T-helper 1 cell treated with Interleukin-12 subunit alpha and Interleukin-12 subunit beta and Interleukin-4 antibody, amounts not matched to agents 30 ng/mL and 1 ng/mL, for 36 hours (primary cell): ENCODE measurements at regions not wholly inside any gene's neighbourhood (a gene's known extent, or its start where the extent isn't known, plus 50 kb on each side); places are given as distances from the start of the nearest gene placed in this dataset.

Experiments
- intact Hi-C: fragments of 100-400 bp; cut with micrococcal nuclease; formaldehyde crosslinking; loops from one replicate; pipeline ENCODE4 v1.15.1; 2024

DNA sequence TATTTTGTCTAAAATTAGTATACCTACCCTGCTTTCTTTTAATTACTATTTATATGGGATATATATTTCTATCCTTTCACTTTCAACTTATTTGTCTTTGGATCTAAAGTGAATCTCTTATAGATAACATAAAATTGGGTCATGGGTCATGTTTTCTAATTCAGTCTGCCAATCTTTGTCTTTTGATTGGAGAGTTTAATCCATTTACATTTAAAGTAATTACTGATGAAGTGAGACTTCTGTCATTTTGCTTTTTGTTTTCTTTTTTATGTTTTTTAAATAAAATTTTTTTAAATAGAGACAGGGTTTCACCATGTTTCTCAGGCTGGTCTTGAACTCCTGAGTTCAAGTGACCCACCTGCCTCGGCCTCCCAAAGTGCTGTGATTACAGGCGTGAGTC is 50.5 kb upstream of the PRDM1 start:
- intact Hi-C loops, result no loop called here

DNA sequence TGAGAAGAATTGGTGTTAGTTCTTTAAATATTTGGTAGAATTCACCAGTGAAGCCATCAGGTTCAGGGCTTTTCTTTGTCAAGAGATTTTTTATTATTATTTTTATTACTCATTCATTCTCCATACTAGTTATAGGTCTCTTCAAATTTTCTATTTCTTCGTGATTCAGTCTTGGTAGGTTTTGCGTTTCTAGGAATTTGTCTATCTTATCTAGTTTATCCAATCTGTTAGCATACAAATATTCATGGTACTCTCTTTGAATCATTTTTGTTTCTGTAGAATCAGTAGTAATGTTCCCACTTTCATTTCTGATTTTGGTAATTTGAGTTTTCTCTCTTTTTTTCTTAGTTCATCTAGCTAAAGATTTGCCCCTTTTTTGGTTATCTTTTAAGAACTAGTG is 52.3 kb upstream of the PRDM1 start:
- intact Hi-C loops, result no loop called here

DNA sequence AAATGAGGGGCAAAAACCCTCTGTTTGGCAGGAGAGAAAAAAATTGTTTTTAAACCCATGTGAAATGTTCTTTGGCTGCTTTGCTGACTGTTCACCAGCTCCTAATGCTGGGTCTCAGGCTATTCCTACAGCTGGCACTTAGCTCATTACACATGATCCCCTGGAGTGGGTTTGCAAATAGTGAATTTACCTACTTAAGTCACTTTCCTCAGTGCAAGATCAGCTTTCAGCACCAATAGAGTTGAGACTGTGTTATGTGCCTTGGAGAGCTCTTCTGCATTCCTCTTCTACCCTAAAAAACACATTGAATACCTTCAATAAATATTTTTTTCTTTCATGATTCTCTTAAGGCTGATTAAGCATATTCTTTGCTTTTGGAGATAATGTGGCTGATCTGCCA is 58.4 kb upstream of the PRDM1 start:
- intact Hi-C loops, result no loop called here

DNA sequence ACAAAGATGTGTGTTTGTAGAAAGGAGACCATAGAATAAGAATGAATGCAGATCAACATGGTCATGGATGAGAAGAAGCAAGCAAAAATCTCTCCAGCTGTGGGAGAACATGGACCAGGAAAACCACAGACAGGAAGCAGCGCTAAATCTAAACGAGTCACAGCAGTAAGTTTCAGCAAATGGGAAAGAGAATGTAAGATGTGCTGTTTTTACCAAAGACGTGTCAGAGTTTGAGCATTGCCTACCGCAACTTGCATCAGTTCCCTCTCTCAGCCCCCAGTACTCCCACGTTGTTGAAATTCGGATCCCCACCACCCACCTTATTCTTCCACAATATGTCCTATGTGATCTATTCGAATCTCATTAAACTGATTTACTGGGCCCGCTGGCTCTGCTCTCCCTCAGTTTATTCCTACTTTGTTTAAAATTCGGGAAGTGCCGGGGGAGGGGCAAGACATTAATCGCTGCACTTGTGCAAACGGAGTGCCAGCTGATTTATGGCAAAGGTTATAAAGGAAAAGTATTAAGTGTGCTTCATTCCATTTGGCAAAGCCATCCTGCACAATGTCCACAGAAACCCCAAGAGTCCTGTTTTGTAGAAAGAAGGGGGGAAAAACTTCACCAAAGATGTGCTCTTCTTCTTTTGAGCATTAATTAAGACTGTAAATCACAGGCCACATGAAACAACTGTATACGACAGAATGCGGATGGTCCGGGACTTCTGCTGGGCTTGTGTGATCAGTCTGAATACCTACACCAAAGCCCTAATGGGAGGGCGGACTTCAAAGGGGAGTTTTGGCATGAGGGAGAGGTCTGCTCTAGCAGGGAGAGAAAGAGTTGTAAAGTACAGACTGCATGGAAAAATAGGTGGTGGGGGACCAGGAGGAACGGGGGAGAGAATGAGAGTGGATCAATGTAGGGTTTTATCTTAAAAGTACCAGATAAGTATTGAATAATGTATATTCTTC is 59.1 kb upstream of the PRDM1 start:
- intact Hi-C loops, result no loop called here

DNA sequence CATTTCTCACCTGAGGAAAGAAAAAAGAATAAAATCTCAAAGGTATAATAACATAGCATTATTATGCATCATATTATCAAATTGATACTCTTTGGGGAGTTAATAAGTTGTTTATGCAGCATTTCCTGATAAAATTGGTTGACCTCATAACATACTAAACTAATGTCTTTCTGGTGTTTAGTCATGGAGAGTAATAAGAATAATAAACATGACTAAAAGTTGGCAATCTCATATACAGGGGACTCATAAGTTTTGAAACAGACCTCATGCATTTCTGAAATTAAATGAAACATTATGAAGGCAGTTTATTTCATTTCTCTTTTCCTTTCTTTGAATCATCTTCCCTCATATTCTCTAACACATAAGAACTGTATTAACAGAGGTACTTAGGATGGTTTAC is 60.5 kb upstream of the PRDM1 start:
- intact Hi-C loops, result no loop called here

DNA sequence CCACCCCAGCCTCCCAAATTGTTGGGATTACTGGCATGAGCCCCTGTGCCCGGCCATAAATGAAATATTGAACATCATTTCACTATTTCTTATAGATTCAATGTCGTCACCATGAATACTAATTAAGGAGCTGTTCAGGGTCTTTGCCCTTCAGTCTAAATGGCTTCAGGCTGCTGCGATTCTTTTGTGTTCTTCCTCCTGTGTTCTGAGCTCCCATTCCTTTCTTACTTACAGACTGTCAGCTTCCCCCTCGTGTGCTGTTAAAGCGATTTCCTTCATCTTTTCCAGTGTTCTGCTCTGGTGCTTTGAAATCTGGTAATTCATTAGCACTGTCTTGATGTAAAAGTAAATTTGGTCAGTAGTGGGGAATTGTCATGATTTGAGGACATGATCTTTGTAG is 63.3 kb upstream of the PRDM1 start:
- intact Hi-C loops, result no loop called here

DNA sequence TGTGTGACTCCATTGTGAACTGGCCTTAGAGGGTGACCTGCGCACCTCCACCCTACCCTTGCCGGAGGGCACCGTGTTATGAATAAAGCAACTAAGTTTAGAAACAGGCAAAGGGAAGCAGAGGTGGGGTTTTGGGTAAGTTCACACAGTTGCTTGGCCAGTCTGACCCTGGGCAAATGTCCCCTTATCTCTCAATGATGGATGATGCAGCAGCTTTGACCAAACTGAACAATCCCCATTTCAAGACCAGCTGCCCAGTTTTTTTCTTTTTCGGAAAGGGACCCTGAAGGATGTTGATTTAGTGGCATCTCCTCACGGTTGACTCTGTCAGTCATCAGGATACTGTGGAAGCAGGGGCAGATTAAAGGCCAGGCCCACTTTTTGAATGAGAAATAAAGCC is 68.7 kb upstream of the PRDM1 start:
- intact Hi-C loops, result no loop called here

DNA sequence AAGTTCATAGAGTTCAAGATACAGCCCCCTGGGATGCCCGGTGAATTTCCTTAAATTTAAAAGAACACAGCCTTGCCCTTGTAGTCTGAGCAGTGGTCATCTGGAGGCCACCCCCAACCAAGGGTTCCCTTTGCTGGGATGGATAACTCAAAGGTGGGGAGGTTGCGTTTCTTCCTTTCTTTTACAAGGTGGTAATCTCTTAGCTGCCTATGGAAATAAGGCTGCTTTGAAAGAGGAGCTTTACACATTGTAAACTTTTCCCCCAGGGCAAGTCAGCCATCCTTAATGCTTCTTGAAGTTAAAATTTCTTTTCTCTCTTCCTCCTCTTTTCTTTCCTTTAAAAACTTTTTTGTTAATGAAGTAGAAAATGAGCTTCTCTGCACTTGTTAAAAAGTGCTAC is 71.2 kb upstream of the PRDM1 start:
- intact Hi-C loops, result no loop called here

DNA sequence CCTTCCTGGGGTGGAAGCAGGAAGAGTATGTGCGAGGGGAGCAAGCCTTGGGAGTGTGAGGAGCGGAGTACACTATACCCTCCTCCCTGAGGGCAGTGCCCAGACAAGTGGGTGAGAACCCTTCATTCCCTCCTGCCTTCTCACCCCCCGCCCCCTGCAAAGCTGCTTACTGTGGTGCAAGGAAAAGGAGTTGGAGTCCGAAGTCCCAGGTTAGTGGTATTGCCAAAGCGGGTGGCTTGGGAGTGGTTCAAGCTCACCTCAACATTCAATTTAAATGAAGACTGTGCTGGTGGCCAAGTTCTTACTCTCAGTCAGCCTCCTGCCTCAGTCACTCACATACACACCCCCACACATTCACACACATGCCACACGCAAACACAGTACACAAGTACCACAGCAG is 74.7 kb upstream of the PRDM1 start:
- intact Hi-C loops, result no loop called here

DNA sequence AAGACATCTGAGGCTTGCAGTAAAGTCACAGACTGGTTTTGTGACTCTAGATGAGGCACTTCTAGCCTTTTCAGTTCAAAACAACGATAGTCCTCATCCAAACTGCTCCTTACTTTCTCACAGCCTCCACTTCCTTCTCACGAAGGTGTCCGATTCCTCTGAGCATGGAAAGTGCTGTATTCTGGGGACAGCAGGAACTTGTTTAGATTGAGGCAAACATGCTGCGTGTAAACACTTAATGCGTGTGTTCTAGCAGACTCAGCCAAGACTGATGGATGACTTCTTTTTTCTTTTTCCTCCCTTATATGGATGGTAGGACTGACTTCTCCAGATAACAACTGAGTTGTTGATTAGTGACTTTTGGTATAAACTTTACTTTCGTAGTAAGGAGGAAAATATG is 80.2 kb upstream of the PRDM1 start:
- intact Hi-C loops, result no loop called here

DNA sequence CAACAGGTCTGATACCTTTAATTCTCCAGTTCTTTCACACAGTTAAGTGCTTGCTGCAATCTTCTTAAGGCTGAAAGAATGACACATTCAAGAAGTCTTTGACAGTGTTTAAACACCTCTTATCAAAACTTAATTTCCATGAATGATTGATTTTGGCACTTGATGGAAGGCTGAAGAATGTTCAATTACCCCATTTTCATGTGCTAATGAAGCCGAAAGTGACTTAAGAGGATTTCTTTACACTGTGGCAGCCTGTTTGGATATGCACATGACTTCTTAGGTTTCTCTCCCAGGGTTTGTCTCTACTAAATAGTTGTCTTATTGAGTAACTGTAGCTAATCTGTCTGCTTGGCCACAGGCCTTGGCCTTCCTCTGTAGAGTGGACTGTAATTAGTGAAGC is 81.1 kb upstream of the PRDM1 start:
- intact Hi-C loops, result no loop called here

DNA sequence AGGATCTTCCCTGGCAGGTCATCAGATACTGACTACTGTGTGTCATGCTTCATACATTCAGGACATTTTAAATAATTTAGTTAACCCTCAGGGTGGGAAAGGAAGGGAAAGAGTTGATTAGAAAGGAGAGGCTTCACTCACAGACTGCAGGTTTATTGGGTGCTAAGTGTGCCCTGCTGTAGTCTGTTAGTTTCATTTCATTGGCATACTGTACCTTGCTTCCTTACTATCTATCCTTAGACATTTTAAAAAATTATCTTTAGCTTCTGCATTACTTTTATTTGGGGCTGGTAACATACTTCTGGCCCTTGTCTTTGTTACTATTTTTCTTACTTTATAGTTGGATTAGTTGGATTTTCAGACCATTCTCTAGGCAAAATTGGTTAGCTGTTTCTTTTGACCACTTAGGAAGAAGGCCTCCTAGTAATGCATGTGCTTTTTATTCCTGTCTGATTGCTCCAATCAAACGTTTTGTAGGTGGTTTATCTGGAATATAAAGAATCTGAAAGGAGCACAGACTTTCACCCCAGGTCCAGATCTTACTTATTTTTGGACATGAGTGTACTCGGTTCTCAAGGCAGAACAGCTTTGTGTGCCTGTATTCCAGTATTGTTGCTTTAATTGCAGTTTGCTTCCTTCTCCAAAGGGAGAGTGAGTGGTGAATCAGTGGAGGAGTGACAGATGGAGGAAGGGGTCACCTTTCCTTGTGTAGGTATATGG is 82.7 kb upstream of the PRDM1 start:
- intact Hi-C loops, result no loop called here

DNA sequence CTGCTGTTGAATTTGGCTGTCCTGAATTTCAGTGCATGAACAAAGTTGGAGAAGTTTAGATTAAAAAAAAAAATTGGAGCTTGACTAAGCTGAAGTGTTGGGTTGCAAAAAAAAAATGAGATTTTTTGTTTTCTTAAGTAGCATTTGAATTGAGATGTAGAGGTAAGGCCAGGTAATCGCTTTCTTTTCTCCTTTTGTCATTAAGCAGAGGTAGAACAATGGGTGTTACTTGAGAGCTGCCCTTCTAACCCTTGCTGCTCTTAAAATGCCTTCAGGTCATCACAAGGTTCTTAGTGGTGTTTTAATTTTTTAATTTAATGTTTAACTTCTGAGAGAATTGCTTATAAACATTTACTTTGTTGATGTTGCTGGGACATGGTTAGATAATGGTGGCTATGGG is 84.1 kb upstream of the PRDM1 start:
- intact Hi-C loops, result no loop called here

DNA sequence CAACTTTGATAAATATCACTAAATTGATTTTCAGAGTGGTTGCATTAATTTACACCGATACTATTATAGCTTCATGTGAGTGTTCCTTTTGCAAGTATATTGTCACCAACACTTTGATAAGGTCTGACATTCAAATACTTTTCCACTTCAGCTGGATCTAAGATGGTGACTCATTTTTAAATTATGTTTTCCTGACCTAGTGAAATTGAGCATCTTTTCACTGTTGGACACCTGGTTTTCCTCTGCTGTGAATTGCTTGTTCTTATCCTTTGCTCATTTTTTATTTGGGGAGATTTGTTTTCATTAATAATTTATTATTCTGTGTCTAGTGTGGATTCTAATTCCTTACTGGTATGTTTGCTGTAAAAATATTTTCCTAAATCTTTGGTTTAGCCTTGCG is 85.2 kb upstream of the PRDM1 start:
- intact Hi-C loops, result no loop called here

DNA sequence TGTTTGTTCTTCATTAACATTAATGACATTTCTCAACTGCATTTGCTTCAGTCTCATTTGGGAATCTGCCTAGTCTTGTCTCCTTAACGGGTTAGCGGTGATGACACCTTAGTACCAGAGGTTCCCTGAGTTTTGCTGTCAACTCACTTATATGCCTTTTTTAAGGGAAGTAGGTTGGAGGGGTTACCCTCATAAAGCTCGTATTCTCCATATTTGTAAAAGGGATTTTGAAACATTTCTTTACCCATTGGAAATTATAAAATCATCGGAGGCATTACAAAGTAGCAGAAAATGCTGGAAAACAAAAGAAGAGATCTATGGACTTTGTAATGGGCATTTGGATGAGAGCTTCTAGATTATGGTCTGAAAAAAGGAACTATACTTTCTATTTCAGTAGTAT is 88.7 kb upstream of the PRDM1 start:
- intact Hi-C loops, result no loop called here

DNA sequence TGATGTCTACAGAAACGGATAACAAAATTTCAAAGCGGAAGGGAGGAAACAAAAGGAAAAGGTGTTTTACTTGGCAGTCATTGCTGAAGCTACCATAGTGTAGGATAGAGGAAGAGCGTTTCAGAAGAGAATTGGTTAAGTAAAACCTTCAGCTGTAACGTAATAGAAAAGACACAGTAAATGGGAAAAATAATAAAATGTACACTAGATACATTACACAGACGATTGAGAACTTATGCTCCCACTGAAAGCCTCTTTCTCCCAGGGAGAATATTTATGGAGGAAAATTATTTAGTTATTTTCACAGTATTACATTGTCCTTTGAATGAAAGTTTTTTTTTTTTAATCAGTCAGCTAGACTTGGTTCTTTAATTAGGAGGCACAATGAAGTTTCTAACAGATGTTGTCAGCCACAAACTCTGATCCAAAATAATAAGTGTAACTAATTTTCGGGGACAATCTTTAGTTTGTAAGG is 90.7 kb upstream of the PRDM1 start:
- intact Hi-C loops, result loop anchor here (2.0 kb wide), 2 partner anchors 203 to 305 kb away; no protein-coding TSS in a partner anchor

DNA sequence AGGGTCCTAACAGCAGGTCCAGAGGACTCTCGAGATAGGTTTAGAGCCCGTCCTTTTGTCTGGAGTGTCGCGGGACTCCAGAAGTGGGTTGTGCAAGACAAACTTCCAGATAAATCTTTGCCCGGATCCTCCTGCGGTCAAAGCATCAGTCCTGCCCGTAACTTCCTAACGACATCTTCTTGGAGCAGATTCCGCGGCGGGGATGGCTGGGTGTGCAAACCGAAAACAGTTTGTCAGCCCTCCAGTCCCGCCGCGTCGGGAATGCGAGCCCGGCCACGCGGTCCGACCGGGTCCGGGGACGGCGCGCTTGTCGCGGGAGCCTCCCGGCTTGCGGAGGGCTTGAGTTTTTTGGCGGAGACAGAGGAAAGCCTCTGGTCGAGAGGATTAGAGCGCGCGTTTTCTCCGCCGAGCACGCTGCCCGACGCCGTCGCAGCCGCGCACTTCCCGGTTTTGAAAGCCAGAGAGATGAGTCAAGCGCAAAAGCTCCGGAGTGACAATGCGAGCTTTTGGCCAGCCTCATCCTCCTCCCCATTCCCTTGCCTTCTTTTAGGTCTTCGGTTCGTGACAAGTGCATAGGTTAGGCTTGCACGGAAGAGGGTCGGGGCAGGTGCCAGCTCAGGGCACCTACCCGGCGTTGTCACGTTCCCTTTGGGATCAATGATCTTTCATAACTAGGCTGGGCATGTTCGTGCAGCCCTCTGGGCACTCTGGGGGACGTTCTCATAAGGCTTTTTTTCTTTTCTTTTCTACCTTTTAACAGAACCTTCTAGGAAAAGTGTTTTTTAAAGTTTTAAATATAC is 91.3 kb upstream of the PRDM1 start:
- intact Hi-C loops, result loop anchor here (1.0 to 5.0 kb wide), 14 partner anchors 62 to 1137 kb away; partner anchors contain the start of genes ATG5, HACE1, PRDM1 and PREP

DNA sequence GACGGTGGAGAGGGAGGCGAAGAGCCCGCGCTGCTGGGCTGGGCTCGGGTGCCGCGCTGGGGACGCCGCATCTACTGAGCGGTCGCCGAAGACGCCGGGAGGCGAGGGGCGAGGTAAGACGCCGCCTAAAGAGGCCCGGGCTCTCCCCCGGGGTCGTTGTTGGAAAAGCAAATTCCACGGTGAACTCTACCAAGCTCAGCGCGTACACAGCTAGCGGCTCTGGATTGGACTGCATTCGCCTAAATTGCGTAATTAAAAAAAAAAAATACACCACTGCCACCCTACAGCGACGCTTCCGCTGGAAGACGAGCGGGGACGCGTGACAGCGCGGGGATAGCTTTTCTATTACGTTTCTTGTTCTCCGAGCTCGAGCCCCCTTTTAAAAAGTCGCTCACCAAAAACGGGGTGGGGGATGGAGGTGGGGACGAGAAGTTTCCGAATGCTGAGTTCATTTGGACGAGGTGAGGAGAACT is 92.0 kb upstream of the PRDM1 start:
- intact Hi-C loops, result loop anchor here (1.0 to 5.0 kb wide), 14 partner anchors 62 to 1137 kb away; partner anchors contain the start of genes ATG5, HACE1, PRDM1 and PREP

DNA sequence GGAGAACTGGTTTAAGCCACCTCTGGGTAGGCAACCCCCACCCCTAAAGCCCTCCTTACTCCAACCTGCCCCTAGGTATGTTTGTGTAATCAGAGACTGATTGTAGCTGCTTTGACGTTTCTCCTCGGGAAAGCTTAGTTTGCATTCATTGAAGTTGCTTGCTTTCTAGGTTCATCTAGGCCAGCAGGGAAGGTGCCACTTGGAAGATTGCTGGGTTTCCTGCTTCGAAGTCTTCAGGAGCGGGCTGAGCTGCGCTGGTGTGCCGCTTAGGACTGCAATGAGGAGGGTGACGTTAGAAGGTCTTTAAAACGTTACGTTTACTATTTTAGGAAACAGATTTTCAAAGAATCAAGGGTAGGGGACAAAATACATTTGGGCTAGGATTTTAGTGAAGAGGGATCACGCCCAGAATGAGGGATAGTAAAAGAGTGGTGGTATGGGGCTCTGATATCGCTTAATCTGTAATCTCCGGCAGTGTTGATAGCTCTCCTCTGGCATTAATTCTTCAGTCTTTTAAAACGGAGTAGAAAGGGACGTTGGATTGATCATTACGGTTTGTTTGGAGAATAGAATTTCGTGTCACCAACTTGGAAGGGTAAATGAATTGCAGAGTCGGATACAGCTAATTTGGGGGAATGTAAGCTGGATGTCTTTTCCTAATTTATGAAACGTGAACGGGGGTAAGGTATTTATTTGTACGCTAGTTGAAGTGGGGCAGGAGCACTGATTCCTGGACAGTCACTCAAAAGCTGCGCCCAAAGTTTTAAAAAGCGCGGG is 92.6 kb upstream of the PRDM1 start:
- intact Hi-C loops, result loop anchor here (1.0 to 5.0 kb wide), 17 partner anchors 63 to 1136 kb away; partner anchors contain the start of genes ATG5, HACE1, PRDM1 and PREP

DNA sequence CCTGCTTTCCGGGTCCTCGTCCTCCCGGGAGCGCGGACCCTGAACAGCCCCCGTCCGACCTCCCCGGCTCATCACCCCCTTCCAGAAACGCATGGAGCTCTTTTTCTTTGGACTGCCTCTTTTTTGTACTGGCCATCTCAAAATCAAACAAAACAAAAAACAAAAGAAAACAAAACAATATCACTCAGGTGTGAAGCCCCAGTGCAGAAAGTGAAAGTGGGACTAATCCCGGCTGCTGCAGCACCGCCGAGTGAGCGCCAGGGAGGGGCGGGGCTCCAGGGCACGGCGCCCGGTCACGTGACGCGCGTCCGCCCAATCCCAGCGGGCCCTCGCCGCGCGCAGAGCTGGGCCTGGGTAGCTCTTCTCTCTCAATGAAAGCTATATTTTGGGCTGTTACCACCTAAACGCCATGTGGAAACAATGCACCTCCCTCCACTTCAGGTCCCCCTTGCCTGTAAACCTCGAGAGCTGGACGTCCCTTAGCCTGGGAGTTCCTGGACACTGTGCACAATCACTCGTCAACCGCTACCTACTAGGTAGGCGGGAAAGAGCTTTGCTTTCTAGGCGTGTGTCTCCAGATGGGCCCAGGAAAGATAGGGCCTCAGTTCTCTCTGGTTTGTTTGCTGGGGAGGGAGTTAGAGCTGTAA is 93.7 kb upstream of the PRDM1 start:
- intact Hi-C loops, result loop anchor here (1.0 to 5.0 kb wide), 11 partner anchors 11 to 1135 kb away; partner anchors contain the start of gene HACE1
